IPS-NIHi11 (cell line): ENCODE measurements at regions not wholly inside any gene's neighbourhood (a gene's known extent, or its start where the extent isn't known, plus 50 kb on each side); places are given as distances from the start of the nearest gene placed in this dataset.
"Not testable (repeated sequence)": the region's sequence is repeated elsewhere in the genome, so short reads cannot be mapped to it uniquely, and the experiment has no call there.

Source experiments
- DNase-seq: peaks from one replicate; pipeline ENCODE4 v3.0.0; 2012; ENCODE audit warnings: mixed read lengths, low spot score

- no peak for DNase-seq
Observed at GRCh38 chr21:34219334-34220060, 144.3 kb upstream of the KCNE2 start.

DNA sequence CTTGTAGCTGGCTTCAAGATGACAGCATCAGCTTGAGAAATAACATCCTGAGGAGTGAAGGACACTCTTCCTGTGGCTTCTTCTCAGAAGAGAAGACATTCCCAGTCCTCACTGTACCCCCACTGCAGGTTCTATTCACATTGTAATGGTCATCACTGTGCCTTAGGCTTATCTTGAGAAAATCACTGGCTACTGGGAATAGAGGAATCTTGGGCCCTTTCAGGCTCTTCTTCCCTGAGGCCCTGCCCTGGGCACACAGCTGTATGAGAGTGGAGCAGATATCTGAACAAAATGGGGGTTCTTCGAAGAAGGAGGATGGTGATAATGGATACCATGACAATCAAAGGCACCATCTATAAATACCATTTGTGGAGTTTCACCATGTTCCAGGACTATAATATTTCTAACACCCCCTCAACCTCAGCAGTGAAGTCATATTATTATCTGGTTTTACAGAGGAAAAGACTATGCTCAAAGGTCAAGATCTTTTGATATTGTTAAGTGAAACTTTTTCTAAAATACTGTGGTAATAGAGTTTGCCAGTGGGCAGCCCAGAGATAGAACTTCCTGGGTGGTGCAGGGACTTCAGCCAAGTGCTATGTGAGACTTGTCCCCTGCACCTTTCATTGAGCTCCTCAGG lies 143.1 kb upstream of the KCNE2 start:
- no peak for DNase-seq

DNA sequence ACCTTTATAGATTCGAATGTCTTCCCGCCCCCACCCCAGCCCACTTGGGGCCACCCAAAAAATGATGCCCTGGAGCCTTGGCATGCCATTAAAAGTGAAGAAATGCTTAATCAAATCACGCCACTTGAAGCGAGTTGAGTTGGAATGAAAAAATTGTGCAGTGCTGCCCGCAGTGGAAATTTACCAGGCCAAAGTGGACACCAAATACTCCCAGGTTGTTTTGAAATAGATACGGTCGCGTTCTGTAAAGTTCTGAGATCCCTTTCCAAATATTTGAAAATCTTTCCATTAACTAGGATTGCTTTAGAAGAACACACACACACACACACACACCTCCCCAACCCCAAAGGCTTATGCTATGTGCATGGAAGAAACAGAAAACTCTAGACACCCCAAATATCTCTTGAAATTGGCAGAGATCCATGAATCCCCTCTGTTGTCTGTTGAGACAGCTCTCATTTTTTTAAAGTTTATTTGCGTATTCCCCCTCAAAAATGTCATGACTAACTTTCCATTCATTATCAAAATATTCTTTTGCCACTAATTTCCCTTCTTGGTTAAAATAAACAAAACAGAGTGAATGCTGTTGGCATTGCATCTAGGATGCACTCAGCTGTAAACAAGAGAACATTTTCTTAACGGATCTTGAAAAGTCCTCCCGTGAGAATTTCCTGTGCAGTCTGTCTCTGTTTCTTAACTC lies 142.3 kb upstream of the KCNE2 start:
- no peak for DNase-seq

DNA sequence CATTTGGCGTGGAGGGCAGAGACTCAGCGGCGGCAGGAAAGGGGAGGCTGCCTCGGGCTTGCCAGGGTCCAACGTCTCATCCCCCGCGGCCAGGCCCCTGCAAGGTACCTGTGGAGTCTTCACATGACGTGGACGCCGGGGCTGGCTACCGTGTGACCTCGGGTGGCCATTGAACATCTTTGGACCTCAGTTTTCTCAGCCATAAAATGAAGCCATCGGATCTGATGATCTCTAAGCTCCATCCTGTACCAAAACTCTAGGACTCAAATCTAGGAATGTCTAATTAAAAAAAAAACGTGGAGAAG lies 141.8 kb upstream of the KCNE2 start:
- no peak for DNase-seq

- DNase-seq: no peak
Observed at GRCh38 chr21:34223376-34223775, 140.4 kb upstream of the KCNE2 start.

DNA sequence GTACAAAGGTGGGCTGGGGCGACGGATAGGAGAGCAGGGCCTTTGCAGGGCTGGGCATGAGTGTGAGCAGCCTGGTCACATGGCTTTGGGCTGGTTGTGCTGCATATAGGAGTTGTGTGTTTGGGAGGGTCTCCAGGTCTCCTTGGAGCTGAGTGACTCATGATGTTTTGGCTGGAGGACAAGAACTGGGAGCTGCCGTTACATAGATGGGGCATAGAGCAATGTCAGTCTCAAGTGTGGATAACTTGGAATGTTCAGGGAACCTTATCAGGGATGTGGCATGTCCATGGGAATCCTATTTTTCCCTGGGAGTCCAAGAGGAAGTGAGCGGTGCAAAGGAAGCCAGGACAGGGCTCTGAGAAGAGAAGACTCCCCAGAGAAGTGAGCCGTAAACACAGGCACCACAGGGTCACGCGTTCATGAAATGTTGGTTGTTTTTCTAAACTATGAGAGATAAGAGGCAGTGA lies 136.4 kb upstream of the KCNE2 start:
- DNase-seq: no peak

DNA sequence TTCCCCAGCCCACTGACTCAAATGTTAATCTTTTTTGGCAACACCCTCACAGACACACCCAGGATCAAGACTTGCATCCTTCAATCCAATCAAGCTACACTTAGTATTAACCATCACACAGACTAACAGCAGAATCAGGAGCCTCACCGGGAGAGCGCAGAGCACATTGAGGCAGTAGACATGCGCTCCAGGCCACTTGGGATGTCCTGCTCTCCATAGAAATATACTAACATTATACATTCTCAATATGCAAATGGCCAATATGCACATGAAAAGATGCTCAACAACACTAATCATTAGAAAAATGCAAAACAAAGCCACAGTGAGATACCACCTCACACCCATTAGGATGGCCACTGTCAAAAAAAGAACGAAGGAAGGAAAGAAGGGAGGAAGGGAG lies 135.0 kb upstream of the KCNE2 start:
- DNase-seq: no peak

DNA sequence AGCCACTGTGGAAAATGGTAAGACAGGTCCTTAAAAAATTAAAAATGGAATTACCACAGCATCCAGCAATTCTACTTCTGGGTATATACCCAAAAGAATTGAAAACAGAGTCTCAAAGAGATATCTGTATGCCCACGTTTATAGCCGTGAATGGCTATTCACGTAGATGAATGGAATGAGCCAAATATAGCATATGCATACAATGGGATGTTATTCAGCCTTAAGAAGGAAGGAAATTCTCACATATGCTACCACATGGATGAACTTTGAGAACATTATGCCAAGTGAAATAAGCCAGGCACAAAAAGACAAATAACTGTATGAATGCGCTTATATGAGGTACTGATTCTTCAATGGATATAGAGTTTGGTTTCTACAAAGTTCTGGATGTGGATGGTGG lies 134.5 kb upstream of the KCNE2 start:
- no peak for DNase-seq

- DNase-seq: not testable (repeated sequence)
Observed at GRCh38 chr21:34233741-34234140, 130.1 kb upstream of the KCNE2 start.

GRCh38 chr21:34235514-34235913 lies 128.3 kb upstream of the KCNE2 start:
- no peak for DNase-seq

DNA sequence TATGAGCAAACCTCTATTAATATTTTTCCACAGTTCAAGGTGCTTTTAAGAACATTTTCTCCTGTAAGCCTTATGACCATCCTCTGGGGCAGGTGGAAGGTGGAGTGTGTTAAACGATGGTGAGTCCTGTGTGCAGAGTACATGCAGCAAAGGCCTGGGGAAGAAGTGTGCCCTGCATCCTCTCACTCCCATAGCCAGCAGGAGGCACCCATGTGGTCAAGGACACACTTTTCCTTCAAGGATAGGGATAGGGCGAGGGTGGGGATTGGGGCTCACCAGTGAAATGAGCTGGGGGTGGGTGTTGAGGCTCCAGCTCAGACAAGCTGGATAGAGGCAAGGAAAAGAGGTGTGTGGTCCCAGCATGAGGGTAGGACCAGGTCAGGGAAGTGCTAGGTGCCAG lies 120.8 kb upstream of the KCNE2 start:
- DNase-seq: no peak

- DNase-seq: peak; percentile 59
Observed at GRCh38 chr21:34243562-34243961, 120.2 kb upstream of the KCNE2 start.

GRCh38 chr21:34252751-34253150 lies 111.1 kb upstream of the KCNE2 start:
- DNase-seq: no peak

- DNase-seq: no peak
Observed at GRCh38 chr21:34255073-34255472, 108.7 kb upstream of the KCNE2 start.

DNA sequence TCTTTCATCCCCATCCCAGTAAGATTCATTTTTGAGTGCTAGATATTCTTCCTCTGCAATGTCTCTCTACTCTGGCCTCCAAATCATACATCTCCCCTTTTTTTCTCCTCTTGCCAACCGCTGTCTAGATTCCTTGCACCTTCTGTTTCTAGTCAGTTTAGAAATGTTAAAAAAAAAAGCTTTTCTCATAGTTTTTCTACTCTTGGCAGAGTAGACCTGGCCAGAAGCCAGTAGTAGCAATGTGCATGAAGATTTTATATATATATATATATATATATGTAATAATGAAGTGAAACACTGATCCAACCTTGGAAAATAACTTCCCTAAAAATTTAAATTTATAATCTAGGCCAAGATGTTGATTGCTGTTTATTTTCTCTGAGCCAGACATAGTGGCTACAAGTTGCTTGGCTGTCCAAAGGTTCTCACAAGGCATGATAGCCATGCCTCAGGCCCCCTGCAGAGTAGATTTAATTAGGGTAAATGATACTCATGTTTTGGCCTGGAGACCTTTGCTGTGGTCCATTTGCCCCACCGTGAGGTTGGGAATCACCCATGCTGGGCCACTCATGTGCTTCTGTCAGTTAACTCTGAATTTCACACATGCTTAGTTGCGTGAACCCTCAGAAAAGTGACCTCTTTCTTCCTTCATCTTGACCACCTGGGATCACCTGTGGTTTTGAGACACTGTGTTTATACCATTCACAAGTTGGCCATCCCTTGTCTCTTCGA lies 103.4 kb upstream of the KCNE2 start:
- DNase-seq: no peak

GRCh38 chr21:34261841-34262468 lies 101.9 kb upstream of the KCNE2 start:
- no peak for DNase-seq

GRCh38 chr21:34262469-34262845 lies 101.3 kb upstream of the KCNE2 start:
- DNase-seq: no peak

- no peak for DNase-seq
Observed at GRCh38 chr21:34263629-34264028, 100.2 kb upstream of the KCNE2 start.

DNA sequence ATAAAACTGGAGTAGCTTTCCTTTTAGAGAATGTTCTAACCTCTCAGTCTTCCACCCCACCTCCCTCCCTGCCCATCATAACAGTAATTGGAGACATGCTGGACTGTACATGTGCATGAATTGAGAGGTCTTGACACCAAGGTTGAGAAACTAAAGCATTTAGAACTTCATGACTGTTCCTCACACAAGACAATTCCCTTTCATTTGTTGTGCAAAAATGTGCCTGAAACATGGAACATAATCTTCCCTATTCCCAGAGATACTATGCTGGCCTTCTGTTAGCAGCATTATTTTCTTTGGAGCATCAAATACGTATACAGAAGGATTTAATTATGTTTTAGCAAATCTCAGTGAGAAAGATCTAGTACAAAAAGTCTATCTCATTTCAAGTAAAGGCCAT lies 97.5 kb upstream of the KCNE2 start:
- DNase-seq: no peak

DNA sequence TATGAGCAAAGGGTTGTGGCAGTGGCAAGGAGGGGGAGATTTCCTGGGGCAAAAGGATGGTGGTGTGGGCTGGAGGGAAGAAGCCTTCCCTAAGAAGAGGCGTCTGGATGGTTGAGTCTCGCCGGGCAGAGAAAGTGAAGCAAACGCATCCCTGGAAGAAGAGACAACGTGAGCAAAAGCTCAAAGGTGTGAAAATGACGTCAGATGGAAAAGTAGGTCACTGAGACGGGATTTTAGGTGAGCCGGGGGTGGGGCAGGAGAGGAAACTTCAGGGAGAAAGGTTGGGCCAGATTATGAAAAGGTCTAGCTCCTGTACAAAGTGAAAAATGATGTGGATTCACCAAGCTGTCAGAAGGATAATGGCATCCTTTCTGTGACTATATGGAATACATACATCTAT lies 95.3 kb upstream of the KCNE2 start:
- DNase-seq: no peak

GRCh38 chr21:34270411-34270810 lies 93.4 kb upstream of the KCNE2 start:
- no peak for DNase-seq

- no peak for DNase-seq
Observed at GRCh38 chr21:34271189-34271851, 92.5 kb upstream of the KCNE2 start.
